Heart left ventricle (tissue), 13 donors: ENCODE measurements at regions not wholly inside any gene's neighbourhood (a gene's known extent, or its start where the extent isn't known, plus 50 kb on each side); places are given as distances from the start of the nearest gene placed in this dataset.

ENCODE experiments used
- POLR2A ChIP-seq, 2 donors: fragments of 450-650 bp; IDR thresholded peaks; one replicate each; pipeline ENCODE4 v1.6.1; 2017; ENCODE audit warnings: antibody characterized with exemption in 2 of 2, mild to moderate bottlenecking in 2 of 2, moderate library complexity in 2 of 2
- TF ChIP-seq, protein P1 (sequence below), 12 donors: fragments of 200-600 bp; sonication (generic) in 4 of 12; IDR thresholded peaks; one replicate each; pipeline versions ENCODE4 v1.5.0 to v1.8.0; 2018 to 2022; ENCODE audit warnings: antibody characterized with exemption in 12 of 12, mild to moderate bottlenecking in 5 of 12
- donor health status: ischemic (EF 13 %, LVEDD 7.1; RV severe dilation, severe dysfunction).
- donor health status: DM: no; HTN: yes; CAD: no.
- donor health status: DM: no; HTN: no; CAD: no.
- donor health status: ischemic (EF 25% LVEDD 6.9; RV normal size, moderate dysfunction).
- donor health status: ischemic (EF 25% LVEDD 5.7; RV mildly dilated, moderate dysfunction).
- donor health status: ischemic (EF 35%, LVEDD 5.7; RV mildly dilated, moderate dysfunction).
- donor health status: nonischemic (EF 11% LVEDD 7.7; RV severe dilation, severe dysfunction).
- donor health status: DM: yes; HTN: yes; CAD: no.
- donor health status: PGD.
- donor health status: ischemic (EF 29% LVEDD 5.4; RV normal size, mild dysfunction).
- donor health status: nonischemic (EF 23%, LVEDD 6.1; RV moderate dilation, normal function).

DNA sequence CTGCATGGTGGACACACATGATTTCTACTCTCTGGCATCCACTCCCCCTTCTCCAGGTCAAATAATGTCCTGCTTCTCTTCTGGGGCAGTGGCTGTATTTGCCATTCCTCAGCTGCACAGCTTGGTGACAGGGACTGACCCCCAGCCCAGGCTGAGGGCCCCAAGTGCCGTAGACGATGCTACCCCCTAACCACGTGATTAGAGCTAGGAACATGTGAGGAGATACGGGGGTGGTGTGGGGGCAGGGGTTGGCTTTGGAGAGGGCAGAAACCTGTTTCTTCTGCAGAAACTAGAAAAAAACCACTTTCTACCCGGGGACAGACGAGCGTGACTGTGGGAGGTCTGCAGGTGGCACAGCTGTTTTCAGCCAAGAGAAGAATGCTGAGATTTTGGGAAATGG is 192.4 kb downstream of the SIPA1L2 start:
- TF ChIP-seq, protein P1, sequence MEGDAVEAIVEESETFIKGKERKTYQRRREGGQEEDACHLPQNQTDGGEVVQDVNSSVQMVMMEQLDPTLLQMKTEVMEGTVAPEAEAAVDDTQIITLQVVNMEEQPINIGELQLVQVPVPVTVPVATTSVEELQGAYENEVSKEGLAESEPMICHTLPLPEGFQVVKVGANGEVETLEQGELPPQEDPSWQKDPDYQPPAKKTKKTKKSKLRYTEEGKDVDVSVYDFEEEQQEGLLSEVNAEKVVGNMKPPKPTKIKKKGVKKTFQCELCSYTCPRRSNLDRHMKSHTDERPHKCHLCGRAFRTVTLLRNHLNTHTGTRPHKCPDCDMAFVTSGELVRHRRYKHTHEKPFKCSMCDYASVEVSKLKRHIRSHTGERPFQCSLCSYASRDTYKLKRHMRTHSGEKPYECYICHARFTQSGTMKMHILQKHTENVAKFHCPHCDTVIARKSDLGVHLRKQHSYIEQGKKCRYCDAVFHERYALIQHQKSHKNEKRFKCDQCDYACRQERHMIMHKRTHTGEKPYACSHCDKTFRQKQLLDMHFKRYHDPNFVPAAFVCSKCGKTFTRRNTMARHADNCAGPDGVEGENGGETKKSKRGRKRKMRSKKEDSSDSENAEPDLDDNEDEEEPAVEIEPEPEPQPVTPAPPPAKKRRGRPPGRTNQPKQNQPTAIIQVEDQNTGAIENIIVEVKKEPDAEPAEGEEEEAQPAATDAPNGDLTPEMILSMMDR (IDR thresholded peaks at IDR 0.05): no peak
- no peak for TF ChIP-seq POLR2A (IDR thresholded peaks at IDR 0.05)
